H1 (cell line): ENCODE measurements at regions not wholly inside any gene's neighbourhood (a gene's known extent, or its start where the extent isn't known, plus 50 kb on each side); places are given as distances from the start of the nearest gene placed in this dataset.

Experiments used
- CHD2 ChIP-seq: IDR thresholded peaks from 2 replicates; pipeline ENCODE4 v1.6.1; 2012; ENCODE audit warnings: low read length, improper control_type of control experiment
- SP1 ChIP-seq: IDR thresholded peaks from 2 replicates; pipeline ENCODE4 v1.6.1; 2011; ENCODE audit warnings: low read depth, low read length

DNA sequence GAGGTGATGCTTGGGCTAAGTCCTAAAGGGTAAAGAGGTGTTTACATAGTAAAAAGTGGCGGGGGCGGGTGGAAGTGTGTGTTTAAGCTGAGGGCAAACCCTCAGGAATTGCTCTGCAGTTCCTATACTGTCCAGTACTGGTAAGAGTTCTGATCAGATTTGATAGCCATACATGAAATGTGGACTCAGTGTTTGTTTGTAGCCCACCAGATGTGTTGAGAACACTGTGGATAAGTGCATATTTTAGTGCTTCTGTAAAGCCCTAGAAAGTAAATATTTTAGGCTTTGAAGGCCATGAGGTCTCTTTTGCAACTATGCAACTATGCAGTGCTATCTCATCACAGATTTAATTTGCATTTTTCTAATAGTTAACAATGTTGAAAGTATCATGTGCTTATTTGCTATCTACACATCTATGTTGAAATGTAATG, 80.7 kb upstream of the EOLA2 start (continued):
- TF ChIP-seq CHD2 (no peak), SP1 (no peak)
